ENCODE measurements at regions not wholly inside any gene's neighbourhood (a gene's known extent, or its start where the extent isn't known, plus 50 kb on each side); places are given as distances from the start of the nearest gene placed in this dataset.

GRCh38 chr2:147553775-147554271, 291.0 kb upstream of the ACVR2A start:
- no peak for DNase-seq (ENCODE audit: low read depth in 2 of 2)

GRCh38 chr2:147550995-147551731, 293.7 kb upstream of the ACVR2A start:
- no peak for DNase-seq (ENCODE audit: low read depth in 2 of 2)

DNA sequence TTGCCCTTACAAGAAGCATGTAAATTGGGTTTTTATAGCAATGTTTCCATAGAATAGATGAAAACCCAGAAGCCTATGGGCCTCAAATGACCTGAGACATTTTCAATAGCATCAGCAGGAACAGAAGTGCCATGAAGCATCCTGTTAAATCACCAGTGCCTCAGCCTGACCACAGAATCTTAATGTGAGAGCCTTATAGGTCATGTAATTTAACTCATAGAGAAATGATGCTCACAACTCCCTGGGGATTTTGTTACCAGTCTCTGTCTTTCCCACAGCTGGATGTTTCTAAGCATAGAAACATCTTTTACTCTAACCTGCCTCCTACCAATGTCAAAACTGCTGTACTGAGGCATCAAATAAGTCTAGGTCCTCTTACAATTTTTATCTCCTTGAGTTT, 295.8 kb upstream of the ACVR2A start:
- no peak for DNase-seq (ENCODE audit: low read depth in 2 of 2)

DNA sequence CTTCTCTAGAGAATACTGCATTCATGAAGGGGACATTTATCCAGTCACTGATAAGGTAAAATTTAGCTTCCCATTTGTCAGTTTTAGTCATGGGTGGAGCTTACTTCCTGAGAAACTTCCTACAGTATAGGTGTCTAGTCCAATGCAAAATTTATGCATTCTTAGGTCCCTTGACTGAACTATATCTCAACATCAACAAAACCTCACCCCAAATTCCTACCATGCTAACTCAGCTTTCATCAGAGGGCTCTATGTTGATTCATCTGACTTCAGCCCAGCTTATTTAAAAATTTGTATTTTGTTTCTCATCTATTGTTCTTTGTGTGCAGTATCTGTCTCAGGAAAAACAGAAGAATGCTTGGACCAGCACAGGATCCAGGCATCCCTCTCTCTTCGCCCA, 296.4 kb upstream of the ACVR2A start:
- no peak for DNase-seq (ENCODE audit: low read depth in 2 of 2)

DNA sequence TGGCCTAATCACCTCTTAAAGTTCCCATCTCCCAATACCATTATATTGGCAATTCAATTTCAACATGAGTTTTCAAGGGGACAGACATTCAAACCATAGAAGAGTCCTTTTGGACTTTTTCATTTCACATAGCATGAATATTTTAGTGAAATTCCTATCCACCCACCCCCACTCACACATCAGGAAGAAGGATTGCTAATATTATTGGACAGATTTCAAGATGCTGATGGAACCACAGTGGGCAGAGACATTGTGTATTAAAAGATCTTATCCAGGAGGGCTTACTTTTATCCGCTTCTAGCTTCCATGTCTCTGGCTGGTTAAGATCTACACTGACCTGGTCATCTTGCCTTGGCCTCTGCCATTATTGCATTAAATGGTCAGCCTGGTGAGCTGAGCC, 297.4 kb upstream of the ACVR2A start:
- DNase-seq (ENCODE audit: low read depth in 2 of 2) = no peak

GRCh38 chr2:147546109-147546508, 298.7 kb upstream of the ACVR2A start:
- DNase-seq (ENCODE audit: low read depth in 2 of 2) = no peak

- DNase-seq (ENCODE audit: low read depth in 2 of 2) = no peak
These were observed 301.8 kb upstream of the ACVR2A start for GRCh38 chr2:147543056-147543455.

DNA sequence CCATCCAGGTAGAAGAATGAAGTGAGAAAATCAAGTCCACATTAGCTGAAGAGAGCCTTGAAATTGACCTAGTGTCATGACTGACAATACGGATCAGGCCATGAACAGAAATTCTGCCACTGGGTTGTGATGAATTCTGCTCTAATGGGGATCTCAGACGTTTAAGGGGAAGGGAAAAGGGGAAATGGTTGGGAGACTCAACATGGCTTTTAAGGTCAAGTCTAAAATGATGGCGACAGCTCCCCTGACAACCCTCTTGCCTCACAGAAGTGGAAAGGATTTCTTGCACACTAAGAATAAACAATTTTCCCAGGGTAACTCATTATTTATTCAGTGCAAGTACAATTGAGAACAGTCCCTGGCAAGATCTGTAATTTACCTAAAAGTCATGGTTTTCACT, 302.5 kb upstream of the ACVR2A start:
- DNase-seq (ENCODE audit: low read depth in 2 of 2) = no peak

GRCh38 chr2:147541314-147541713, 303.5 kb upstream of the ACVR2A start:
- DNase-seq (ENCODE audit: low read depth in 2 of 2) = no peak

DNA sequence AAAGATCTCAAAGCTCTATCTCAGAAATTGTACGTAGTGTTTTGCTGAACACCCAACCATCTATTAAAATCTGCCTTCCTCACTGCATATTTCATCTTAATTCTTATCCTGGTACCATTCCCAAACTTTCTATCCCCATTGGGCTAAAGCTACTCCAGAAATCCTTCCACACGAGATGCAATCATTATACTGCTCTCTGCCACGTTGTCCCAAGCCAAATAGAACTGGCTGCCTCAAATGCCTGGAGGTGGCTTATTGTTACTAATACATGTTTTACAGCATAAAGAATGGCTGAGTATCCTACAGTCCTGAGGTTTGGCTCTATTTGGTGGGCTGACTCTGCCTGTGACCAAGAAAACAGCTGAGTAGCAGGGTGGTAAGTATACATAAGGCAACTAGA, 306.0 kb upstream of the ACVR2A start:
- no peak for DNase-seq (ENCODE audit: low read depth in 2 of 2)

DNA sequence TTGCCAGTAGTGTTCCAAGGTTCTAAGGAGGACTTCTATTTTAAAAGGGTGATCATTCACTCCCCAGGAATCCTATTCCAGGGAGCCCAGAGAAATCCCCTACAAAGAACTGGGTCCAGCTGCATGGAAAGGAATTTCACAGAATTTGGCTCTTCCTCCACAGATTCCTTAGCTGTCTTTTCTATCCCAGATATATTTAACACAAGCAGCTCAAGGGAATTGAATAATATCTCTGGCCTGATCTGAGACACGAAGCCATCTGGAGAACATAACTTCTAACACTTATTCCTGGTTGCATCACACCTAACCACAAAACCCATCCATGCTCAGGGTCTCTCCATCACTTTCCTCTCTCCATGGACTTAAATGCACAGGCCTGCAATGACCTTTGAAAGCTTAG, 306.7 kb upstream of the ACVR2A start:
- DNase-seq (ENCODE audit: low read depth in 2 of 2) = peak; percentile 87 to 90

GRCh38 chr2:147531269-147531668, 313.6 kb upstream of the ACVR2A start:
- DNase-seq (ENCODE audit: low read depth in 2 of 2) = no peak

- DNase-seq (ENCODE audit: low read depth in 2 of 2) = no peak
These were observed 314.8 kb upstream of the ACVR2A start for GRCh38 chr2:147530033-147530432.

GRCh38 chr2:147525819-147526489, 318.9 kb upstream of the ACVR2A start:
- DNase-seq (ENCODE audit: low read depth in 2 of 2) = no peak

DNA sequence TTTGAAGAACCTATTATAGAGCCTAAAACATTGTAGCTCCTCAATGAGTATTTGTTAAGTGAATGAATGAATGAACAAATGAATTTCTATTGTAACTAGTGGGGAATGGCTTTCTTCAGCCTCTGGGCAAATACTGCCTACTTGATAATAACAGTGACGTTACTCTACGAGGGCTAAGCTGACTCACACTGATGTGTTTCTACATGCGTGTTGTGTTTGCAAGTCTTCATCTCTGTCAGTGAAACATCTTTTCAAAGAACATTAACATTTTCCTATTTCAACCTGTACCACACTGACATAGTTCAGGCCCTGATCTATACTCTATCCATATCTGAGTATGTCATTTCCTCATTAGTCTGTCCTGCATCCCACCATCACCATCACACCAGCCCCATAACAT, 319.9 kb upstream of the ACVR2A start:
- no peak for DNase-seq (ENCODE audit: low read depth in 2 of 2)

DNA sequence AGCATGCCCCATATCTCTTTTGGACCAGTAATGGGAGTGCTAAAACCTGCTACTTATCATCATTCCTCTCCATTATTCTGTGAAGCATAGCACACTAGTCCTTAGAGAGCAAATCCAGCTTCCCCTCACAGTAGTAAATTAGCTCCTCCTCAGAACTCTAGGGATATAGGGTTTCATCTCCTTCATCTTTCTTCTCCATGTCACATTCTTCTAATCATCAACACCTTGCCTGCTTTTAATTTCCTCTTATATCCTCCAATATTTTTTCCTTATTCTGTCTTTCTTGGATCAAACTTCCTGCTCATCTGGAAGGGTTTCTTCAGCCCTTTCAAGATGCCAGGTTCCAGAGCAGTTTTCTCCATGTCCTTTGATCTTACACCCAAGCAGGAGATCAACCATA, 321.4 kb upstream of the ACVR2A start:
- DNase-seq (ENCODE audit: low read depth in 2 of 2) = no peak

GRCh38 chr2:147521936-147522335, 322.9 kb upstream of the ACVR2A start:
- DNase-seq (ENCODE audit: low read depth in 2 of 2) = no peak

DNA sequence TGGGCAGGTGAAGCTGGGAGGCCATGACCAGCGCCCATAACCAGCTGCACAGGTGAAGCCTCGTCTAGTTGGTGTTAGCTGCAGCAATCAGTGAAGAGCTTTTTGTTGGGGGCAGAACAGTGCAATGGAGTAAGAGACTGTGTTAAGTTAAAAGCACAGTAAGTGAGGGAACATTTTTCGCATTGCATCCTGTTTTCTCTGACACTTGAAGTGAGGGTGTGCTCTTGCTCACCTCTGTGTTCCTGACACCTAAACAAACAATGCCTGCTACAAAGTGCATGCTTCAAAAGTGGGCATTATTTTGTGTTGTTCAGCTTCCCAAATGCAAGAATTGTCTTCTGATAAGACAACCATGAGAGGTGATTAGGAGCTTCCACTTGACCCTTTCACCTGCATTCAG, 324.0 kb upstream of the ACVR2A start:
- DNase-seq (ENCODE audit: low read depth in 2 of 2) = no peak

DNA sequence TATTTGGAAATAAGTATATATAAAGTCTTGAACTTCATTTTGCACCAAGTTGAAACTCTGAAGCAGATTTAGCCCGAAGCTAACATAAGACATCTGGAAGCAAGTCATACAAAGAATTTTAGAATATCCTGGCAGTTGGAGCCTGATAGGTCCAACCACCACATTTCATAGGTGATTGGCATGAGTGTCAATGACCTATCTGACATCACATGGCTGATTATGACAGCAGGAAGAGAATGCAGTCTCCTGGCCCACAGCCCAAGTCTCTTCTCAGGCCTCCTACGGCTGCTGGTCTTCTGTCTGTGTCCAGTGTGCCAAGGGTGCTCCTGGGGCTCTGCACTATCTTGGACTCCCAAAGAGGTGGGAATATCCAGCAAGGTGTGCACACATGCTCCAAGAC, 325.7 kb upstream of the ACVR2A start:
- DNase-seq (ENCODE audit: low read depth in 2 of 2) = no peak

GRCh38 chr2:147515213-147515612, 329.6 kb upstream of the ACVR2A start:
- DNase-seq (ENCODE audit: low read depth in 2 of 2) = no peak

- DNase-seq (ENCODE audit: low read depth in 2 of 2) = no peak
These were observed 332.6 kb upstream of the ACVR2A start for GRCh38 chr2:147512206-147512605.

DNA sequence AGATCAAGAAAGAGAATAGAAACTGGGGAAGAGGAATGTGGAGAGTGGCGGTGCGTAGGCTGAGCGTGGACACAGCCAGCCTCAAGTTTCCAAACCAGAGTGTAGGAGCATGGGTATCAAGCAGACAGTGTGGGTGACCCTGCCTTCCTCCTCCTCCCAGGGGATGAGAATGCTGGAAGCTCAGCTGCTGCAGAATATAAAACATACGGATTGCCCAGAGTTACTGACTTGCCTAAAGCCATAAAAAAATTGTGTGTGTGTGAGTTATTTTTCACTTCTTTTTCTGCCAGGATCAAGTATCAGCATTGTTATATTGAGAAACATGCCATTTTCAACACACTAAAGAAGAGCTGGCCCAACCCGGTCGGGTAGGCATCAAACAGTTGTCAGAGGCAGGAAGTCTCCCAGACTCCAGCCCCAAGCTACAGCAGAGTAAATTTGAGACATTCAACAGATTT, 333.3 kb upstream of the ACVR2A start:
- no peak for DNase-seq (ENCODE audit: low read depth in 2 of 2)

- DNase-seq (ENCODE audit: low read depth in 2 of 2) = no peak
These were observed 335.0 kb upstream of the ACVR2A start for GRCh38 chr2:147509821-147510220.
